HG02642 (cell line): ENCODE measurements at regions not wholly inside any gene's neighbourhood (a gene's known extent, or its start where the extent isn't known, plus 50 kb on each side); places are given as distances from the start of the nearest gene placed in this dataset.

ENCODE experiments used
- ATAC-seq: cut with Tn5 transposase; IDR thresholded peaks from one replicate; pipeline ENCODE4 v1.9.1; 2021; ENCODE audit warnings: mild to moderate bottlenecking; ENCODE audit not compliant: unreplicated experiment, poor library complexity

- no peak for ATAC-seq
Measured at GRCh38 chr15:97615114-97615513, 345.4 kb upstream of the ARRDC4 start.

DNA sequence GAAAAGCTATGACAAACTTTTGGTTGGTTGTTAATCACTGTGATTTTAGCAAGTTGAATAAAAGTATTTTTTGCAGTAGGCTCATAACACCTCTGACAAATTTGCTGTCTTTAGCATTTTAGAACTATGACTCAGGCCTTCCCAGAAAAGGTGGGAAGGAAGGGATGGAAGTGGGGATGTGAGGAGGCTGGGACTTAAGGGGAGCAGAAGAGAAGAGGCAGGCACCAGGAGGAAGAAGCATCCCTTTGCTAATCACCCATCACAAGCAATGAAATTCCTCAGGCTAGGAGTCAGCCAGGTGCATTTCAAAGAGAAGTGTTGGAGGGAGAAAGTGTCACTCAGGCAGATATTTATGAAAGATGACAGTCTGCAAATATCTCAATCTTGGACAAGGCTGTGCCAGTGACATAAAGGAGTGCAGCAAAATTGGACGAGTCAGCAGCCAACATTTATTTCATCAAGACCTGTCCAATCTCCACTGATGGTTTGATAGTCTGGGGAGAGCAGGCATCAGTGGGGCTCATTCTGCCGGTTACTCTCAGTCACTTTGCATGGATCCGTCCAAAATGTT is 337.3 kb upstream of the ARRDC4 start:
- no peak for ATAC-seq

DNA sequence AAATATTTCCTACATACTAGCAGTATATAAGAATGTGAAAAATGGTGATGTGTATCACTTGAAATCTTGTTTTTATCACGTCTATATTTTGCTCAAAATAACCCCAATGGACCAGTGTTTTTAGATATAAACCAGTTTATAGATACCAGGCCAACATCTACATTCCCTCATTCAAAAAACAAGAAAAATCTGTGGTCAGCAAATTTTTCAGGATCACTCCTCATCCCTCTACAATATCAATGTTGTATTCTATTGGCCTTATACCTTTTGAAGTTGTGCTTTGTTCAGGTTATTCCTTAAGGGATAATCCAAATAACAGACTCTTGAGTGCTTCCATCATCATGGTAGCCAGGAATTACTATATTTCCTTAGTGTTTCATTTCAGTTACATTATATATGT is 332.9 kb upstream of the ARRDC4 start:
- no peak for ATAC-seq

GRCh38 chr15:97645758-97646157 is 314.7 kb upstream of the ARRDC4 start:
- ATAC-seq, result no peak

GRCh38 chr15:97648728-97649127 is 311.8 kb upstream of the ARRDC4 start:
- no peak for ATAC-seq

GRCh38 chr15:97652041-97652440 is 308.5 kb upstream of the ARRDC4 start:
- ATAC-seq, result no peak

DNA sequence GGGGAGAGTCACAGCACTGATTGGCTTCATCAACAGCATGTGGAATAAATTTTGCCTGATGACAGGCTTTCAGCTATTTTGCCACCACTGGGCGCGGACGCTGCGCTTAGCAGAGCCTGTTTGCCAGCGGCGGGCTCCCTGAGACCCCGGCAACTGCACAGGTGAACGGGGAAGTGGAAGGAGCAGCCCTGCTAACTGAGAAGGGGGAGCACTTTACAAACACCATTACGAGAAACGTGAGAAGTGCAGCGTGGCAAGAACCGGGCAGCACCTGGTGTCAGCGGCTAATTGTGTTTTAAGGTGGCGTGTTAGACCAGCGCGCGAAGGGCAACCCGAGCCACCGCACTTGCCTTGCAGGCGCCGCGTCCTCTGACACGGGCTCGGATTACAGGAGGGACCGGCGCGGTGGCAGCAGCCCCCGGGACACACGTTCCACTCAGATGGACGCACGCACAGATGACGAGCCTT is 307.8 kb upstream of the ARRDC4 start:
- ATAC-seq, result no peak

GRCh38 chr15:97653896-97654295 is 306.6 kb upstream of the ARRDC4 start:
- ATAC-seq, result no peak

DNA sequence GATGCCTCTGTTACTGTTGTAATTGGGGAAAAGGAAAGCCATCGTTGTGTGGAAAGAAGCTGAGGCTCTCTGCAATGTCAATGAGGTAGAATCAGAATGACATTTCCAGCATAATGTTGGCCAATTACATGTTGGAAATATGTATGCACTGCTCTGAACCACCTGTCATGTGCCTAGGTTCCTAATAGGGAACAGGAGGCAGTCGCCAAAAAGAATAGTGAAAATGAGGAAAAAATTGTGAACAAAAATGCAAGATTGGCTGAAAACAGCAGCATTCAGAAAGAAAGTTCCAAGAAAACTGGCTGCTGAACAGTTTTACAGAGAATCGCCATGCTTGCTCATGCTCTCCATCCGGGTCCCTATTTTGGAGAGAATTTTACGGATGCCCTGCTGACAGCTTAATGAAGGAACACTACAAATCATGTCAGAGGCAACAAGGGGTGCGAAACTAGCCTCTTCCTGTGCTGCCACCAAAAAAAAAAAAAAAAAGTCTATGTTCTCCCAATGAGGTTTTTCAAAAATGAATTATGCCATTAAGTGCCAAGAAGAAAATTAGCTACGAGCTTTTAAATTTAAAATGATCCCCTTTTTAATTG is 305.9 kb upstream of the ARRDC4 start:
- no peak for ATAC-seq

DNA sequence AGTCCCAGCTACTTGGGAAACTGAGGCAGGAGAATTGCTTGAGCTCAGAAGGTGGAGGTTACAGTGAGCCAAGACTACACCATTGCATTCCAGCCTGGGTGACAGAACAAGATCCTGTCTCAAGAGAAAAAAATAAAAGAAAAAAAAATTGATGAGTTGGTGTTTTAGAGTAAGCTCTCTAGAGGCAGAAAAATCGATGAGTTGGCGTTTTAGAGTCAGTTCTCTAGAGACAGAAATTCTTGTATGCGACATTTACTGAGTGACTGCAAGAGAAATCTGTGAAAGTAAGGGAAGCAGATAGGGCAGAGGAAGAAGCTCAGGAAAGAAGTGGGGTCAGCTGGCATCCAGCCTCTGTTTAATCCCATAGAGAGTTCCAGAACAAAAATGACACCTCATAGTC is 298.7 kb upstream of the ARRDC4 start:
- no peak for ATAC-seq

DNA sequence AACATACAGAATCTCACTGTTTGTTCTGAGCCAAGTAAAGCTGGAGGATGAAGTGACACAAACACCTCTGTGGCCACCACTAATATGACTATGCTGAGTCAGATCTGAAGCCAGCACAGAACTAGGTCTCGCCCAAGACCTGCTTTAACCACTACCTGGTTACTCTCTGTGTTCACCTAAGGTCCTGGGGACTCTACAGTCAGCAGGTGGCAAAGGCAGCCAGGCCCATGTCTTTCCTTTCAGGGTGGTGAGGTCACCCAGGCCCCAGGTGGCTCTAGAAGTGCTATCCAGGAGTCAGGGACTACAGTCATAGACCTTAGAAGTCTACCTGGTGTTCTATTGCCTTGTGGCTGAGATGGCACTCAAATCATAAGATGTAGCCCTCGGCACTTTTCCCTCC is 287.9 kb upstream of the ARRDC4 start:
- no peak for ATAC-seq

GRCh38 chr15:97678656-97679055 is 281.8 kb upstream of the ARRDC4 start:
- ATAC-seq, result no peak

GRCh38 chr15:97679106-97679688 is 281.3 kb upstream of the ARRDC4 start:
- ATAC-seq, result no peak

DNA sequence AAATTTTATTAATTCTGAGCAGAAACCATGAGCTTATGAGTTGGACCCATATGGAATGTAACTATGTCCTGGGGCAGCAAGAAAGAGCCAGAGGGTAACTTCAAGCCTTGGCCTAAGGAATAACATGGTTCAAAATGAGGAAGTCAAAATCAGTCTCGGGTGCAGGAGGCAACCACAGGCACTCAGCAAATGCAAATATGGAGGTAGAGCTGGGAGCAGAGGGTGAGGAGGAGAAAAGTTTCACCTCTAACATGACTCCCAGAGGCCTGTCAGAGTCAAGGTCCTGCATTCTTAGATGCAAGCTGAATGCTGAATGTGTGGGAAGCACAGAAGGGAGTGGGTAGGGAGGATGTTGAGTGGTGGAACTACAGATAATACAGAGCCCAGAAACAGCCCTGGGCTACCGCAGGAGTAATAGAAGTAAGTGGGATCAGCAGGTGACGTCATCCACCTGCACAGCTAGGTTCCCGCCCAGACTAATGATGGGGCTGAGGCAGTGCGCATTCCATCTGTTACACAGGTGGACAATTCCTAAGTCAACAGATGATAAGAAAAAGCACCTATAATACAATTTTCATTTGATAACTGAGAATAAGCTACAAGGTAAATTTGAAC is 279.8 kb upstream of the ARRDC4 start:
- ATAC-seq, result no peak

- ATAC-seq, result no peak
Measured at GRCh38 chr15:97683831-97684230, 276.7 kb upstream of the ARRDC4 start.

DNA sequence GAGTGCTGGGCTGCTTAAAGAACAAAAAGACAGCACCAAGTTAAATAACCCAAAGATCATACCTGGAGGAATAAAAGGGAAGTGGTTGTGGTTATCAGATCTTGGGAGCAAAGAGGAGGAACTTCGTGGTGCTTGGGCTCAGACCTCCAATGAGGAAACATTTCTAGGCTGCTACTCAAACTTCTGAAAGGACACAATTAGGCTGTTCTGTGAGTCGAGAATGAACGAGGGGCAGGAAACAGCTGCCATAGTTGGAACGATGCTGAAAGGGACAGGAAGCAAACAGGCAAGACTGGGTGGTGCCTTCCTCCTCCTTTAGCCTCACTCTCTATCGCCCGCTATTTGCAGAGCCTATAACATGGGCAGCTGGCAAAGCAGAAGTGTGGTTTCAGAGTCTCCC is 276.3 kb upstream of the ARRDC4 start:
- no peak for ATAC-seq

DNA sequence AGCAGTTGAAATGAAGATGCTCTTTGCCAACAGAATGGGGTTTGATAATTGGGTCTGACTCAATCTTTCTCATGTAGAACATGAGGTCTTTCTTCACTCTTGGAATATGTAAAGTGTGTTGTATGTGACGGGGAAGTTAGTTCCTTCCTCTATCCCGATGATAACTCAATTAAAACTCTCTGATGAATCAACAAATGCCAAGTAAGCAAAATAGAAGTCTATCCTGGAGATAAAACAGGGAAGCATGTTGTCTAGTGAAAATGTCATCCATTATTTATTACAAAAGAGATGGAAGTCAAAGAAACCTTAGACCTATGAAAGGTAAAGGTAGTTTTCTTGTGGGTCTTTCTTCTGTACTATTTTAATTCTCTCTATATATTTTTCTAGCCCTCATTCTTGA is 274.2 kb upstream of the ARRDC4 start:
- ATAC-seq, result no peak

- ATAC-seq, result no peak
Measured at GRCh38 chr15:97687654-97688053, 272.8 kb upstream of the ARRDC4 start.

DNA sequence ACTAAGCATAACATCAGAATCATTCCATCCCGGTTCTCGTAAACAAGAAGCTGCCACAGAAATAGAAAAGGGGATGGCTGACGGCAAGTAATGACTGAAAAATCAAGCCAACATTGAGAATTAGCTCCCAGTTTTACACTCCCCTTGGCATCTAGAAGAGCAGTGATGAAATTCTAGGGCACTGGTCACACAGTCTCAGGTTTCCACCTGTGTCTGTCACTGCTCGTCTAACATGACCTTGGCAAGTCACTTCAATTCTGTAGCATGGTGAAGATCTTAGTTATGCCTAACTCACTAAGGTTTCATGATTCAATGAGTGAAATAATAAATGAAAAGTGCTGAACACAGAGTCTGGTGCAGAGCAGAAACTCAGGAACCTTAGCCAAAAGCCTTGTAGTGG is 272.3 kb upstream of the ARRDC4 start:
- ATAC-seq, result no peak

DNA sequence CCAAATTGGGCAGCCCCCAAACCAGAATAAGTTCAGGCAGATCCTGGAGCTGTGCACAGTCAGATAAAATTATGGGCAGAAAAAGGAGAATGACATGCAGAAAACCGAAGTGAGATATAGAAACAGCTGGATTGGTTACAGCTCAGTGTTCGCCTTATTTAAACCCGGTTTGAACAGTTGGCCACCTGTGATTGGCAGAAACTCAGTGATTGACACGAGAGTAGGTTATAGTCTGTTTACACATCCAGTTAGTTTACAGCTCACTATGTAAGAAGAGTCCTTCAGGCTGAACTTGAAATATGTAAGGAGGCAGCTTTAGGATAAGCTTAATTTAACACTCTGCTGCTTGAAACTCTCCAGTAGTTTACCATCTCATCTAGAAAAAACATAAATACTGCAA is 271.6 kb upstream of the ARRDC4 start:
- ATAC-seq, result no peak

- ATAC-seq, result no peak
Measured at GRCh38 chr15:97691078-97691477, 269.4 kb upstream of the ARRDC4 start.

DNA sequence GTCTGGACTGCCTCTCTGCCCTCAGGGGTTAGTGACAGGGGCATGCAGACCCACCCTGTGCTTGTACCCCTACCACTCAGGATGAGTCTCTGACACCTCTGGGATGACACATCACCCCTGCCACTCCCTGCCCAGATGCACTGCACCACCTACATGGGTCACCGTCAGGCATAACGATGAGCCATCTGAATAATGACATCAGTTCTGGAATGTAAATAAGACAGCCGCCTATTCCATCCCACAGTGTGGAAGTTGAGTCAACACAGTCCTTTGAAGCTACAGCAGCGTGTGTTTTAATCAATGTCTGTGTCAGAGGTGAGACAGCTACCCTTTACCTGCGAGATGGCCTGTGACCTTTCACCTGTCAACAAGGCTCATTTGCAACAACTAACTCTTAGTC is 268.7 kb upstream of the ARRDC4 start:
- ATAC-seq, result no peak
